ENCODE measurements at regions not wholly inside any gene's neighbourhood (a gene's known extent, or its start where the extent isn't known, plus 50 kb on each side); places are given as distances from the start of the nearest gene placed in this dataset.
A peak's percentile ranks its signal among the peaks of the same experiment; 100 is the strongest.
"Not testable (repeated sequence)": the region's sequence is repeated elsewhere in the genome, so short reads cannot be mapped to it uniquely, and the experiment has no call there.

- no peak overlapping the region for H3K4me3 ChIP-seq
Measured at GRCh38 chr10:81215498-81215897, 659.5 kb upstream of the NRG3 start.

GRCh38 chr10:81216949-81217348 is 658.0 kb upstream of the NRG3 start:
- H3K27me3 ChIP-seq: no peaks in the 10 kb centered on the region
- H4K20me1 ChIP-seq: no peaks in the 10 kb centered on the region
- H3K27ac ChIP-seq: no peak overlapping the region
- H3K9me3 ChIP-seq: no peaks in the 10 kb centered on the region
- H3K9ac ChIP-seq: no peak overlapping the region
- H3K4me3 ChIP-seq: no peak overlapping the region
- TF ChIP-seq Cebpa-rat (IDR thresholded peaks at IDR 0.05): no peak
- H3K4me1 ChIP-seq: peaks cover 7% of the 10 kb centered on the region; the same call in 1 of the 2 replicates
- H3K4me2 ChIP-seq: no peak overlapping the region
- no peaks in the 10 kb centered on the region for H3K36me3 ChIP-seq

More at GRCh38 chr10:81215498-81215897, 659.5 kb upstream of the NRG3 start:
- H3K9ac ChIP-seq: no peak overlapping the region
- H3K4me2 ChIP-seq: no peak overlapping the region
- H3K27ac ChIP-seq: no peak overlapping the region
- peaks cover 7% of the 10 kb centered on the region; the same call in 1 of the 2 replicates for H3K4me1 ChIP-seq
- H3K9me3 ChIP-seq: no peaks in the 10 kb centered on the region
- no peaks in the 10 kb centered on the region for H4K20me1 ChIP-seq
- H3K36me3 ChIP-seq: no peaks in the 10 kb centered on the region
- no peaks in the 10 kb centered on the region for H3K27me3 ChIP-seq
- TF ChIP-seq Cebpa-rat (IDR thresholded peaks at IDR 0.05): no peak

- H3K27me3 ChIP-seq: no peaks in the 10 kb centered on the region
- H3K4me2 ChIP-seq: no peak overlapping the region
- no peak overlapping the region for H3K9ac ChIP-seq
- no peak for TF ChIP-seq Cebpa-rat (IDR thresholded peaks at IDR 0.05)
- H3K27ac ChIP-seq: no peak overlapping the region
- no peak overlapping the region for H3K4me3 ChIP-seq
- H3K9me3 ChIP-seq: no peaks in the 10 kb centered on the region
- H3K4me1 ChIP-seq: peaks cover 7% of the 10 kb centered on the region; the same call in 1 of the 2 replicates
- no peaks in the 10 kb centered on the region for H4K20me1 ChIP-seq
- no peaks in the 10 kb centered on the region for H3K36me3 ChIP-seq
Measured at GRCh38 chr10:81218307-81218706, 656.7 kb upstream of the NRG3 start.

GRCh38 chr10:81219758-81220157 is 655.2 kb upstream of the NRG3 start:
- no peak for TF ChIP-seq Cebpa-rat (IDR thresholded peaks at IDR 0.05)
- Histone ChIP-seq H3K27me3 (no peaks in the 10 kb centered on the region), H3K4me3 (no peak overlapping the region), H3K9ac (no peak overlapping the region), H3K4me1 (peaks cover 7% of the 10 kb centered on the region; the same call in 1 of the 2 replicates), H3K9me3 (no peaks in the 10 kb centered on the region), H3K36me3 (no peaks in the 10 kb centered on the region), H3K4me2 (no peak overlapping the region), H3K27ac (no peak overlapping the region), H4K20me1 (no peaks in the 10 kb centered on the region)

- Histone ChIP-seq H3K4me2 (peak overlapping the region; percentile 52), H3K27ac (no peak overlapping the region), H4K20me1 (no peaks in the 10 kb centered on the region), H3K4me3 (no peak overlapping the region), H3K27me3 (no peaks in the 10 kb centered on the region), H3K9ac (no peak overlapping the region), H3K4me1 (peaks cover 12% of the 10 kb centered on the region), H3K36me3 (no peaks in the 10 kb centered on the region), H3K9me3 (no peaks in the 10 kb centered on the region)
- TF ChIP-seq Cebpa-rat (IDR thresholded peaks at IDR 0.05): no peak
Measured at GRCh38 chr10:81248886-81249285, 626.1 kb upstream of the NRG3 start.

GRCh38 chr10:81251457-81252115 is 623.4 kb upstream of the NRG3 start:
- Histone ChIP-seq H4K20me1 (no peaks in the 10 kb centered on the region), H3K4me3 (no peak overlapping the region), H3K9ac (no peak overlapping the region), H3K4me1 (peaks cover 12% of the 10 kb centered on the region), H3K36me3 (no peaks in the 10 kb centered on the region), H3K27ac (no peak overlapping the region), H3K9me3 (no peaks in the 10 kb centered on the region), H3K4me2 (no peak overlapping the region), H3K27me3 (no peaks in the 10 kb centered on the region)
- TF ChIP-seq Cebpa-rat (IDR thresholded peaks at IDR 0.05): no peak

- not testable (repeated sequence) for H3K9me3 ChIP-seq, H3K4me1 ChIP-seq, H3K9ac ChIP-seq, H3K4me3 ChIP-seq, H3K4me2 ChIP-seq, H3K36me3 ChIP-seq, H4K20me1 ChIP-seq, H3K27ac ChIP-seq, H3K27me3 ChIP-seq
Measured at GRCh38 chr10:81264991-81265390, 610.0 kb upstream of the NRG3 start.

GRCh38 chr10:81270051-81270450 is 604.9 kb upstream of the NRG3 start:
- no peak overlapping the region for H3K27ac ChIP-seq
- H3K9ac ChIP-seq: no peak overlapping the region
- no peak overlapping the region for H3K4me3 ChIP-seq
- H4K20me1 ChIP-seq: no peaks in the 10 kb centered on the region
- TF ChIP-seq Cebpa-rat (IDR thresholded peaks at IDR 0.05): no peak
- no peaks in the 10 kb centered on the region for H3K27me3 ChIP-seq
- H3K36me3 ChIP-seq: no peaks in the 10 kb centered on the region
- H3K4me2 ChIP-seq: no peak overlapping the region
- H3K9me3 ChIP-seq: no peaks in the 10 kb centered on the region
- H3K4me1 ChIP-seq: no peaks in the 10 kb centered on the region

GRCh38 chr10:81280497-81281479 is 594.2 kb upstream of the NRG3 start:
- H3K4me1 ChIP-seq: peaks cover 16% of the 10 kb centered on the region
- TF ChIP-seq Cebpa-rat (IDR thresholded peaks at IDR 0.05): no peak
- no peaks in the 10 kb centered on the region for H4K20me1 ChIP-seq
- no peak overlapping the region for H3K9ac ChIP-seq
- H3K27ac ChIP-seq: no peak overlapping the region
- H3K4me2 ChIP-seq: peak overlapping the region; percentile 56
- no peaks in the 10 kb centered on the region for H3K27me3 ChIP-seq
- no peak overlapping the region for H3K4me3 ChIP-seq
- no peaks in the 10 kb centered on the region for H3K9me3 ChIP-seq
- H3K36me3 ChIP-seq: no peaks in the 10 kb centered on the region

- Histone ChIP-seq H3K27me3 (no peaks in the 10 kb centered on the region), H3K27ac (no peak overlapping the region), H3K9me3 (no peaks in the 10 kb centered on the region; the same call in 1 of the 2 replicates), H3K36me3 (no peaks in the 10 kb centered on the region), H3K9ac (no peak overlapping the region), H3K4me2 (no peak overlapping the region), H3K4me3 (no peak overlapping the region), H3K4me1 (no peaks in the 10 kb centered on the region), H4K20me1 (no peaks in the 10 kb centered on the region)
- no peak for TF ChIP-seq Cebpa-rat (IDR thresholded peaks at IDR 0.05)
Measured at GRCh38 chr10:81288544-81288943, 586.5 kb upstream of the NRG3 start.
